Activated CD4-positive, alpha-beta T cell treated with anti-CD3 and anti-CD28 coated beads, Interleukin-2, amount 50 U/mL, for 4 hours (primary cell): ENCODE measurements at regions not wholly inside any gene's neighbourhood (a gene's known extent, or its start where the extent isn't known, plus 50 kb on each side); places are given as distances from the start of the nearest gene placed in this dataset.

Experiments
- DNase-seq, 2 experiments: peaks; one replicate each; pipeline ENCODE4 v3.0.0-alpha.2; 2020

GRCh38 chr20:60485012-60485760 is 527.0 kb downstream of the CDH26 start:
- DNase-seq = no peak

DNA sequence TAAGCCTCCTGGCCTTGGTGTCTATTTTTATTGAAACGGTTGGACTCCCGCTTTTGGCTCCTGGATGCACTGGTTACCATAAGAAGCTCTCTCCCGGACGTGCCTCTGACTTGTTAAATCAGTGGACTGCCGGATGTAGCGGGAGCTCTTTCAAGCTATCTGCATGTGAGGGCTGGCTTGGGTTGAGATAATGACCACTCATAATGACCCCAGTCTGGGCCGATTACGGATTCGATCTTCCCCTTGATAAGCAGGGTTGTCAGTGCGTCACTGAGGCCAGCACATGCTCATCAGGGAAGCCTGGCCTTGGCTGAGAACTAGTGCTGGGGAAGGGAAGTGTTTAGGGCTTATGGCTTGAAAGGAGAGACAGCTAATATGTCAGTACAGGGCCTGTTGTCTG is 528.1 kb downstream of the CDH26 start:
- no peak for DNase-seq

DNA sequence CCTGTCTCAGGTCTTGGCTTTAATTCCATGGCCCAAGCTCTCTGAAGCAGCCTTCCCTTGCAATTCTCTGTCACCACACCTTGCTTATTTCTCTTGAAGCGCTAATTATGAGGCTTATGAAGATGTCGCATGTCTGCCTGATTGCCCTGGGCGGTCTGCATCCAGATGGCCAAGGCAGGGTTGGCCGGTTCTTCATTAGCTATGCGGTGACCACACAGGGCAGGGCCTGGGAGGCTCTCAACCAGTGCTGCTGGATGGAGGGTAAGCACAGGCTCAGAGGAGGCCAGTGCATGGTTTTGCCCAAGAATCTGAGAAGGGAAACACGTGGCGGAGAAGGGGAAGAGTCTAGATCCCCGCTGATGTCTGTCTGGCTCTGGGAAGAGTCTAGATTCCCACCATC is 528.7 kb downstream of the CDH26 start:
- no peak for DNase-seq

- no peak for DNase-seq
Measured at GRCh38 chr20:60490217-60491050, 532.2 kb downstream of the CDH26 start.

GRCh38 chr20:60491051-60491581 is 532.9 kb downstream of the CDH26 start:
- no peak for DNase-seq

- DNase-seq = no peak
Measured at GRCh38 chr20:60494476-60494875, 536.3 kb downstream of the CDH26 start.

DNA sequence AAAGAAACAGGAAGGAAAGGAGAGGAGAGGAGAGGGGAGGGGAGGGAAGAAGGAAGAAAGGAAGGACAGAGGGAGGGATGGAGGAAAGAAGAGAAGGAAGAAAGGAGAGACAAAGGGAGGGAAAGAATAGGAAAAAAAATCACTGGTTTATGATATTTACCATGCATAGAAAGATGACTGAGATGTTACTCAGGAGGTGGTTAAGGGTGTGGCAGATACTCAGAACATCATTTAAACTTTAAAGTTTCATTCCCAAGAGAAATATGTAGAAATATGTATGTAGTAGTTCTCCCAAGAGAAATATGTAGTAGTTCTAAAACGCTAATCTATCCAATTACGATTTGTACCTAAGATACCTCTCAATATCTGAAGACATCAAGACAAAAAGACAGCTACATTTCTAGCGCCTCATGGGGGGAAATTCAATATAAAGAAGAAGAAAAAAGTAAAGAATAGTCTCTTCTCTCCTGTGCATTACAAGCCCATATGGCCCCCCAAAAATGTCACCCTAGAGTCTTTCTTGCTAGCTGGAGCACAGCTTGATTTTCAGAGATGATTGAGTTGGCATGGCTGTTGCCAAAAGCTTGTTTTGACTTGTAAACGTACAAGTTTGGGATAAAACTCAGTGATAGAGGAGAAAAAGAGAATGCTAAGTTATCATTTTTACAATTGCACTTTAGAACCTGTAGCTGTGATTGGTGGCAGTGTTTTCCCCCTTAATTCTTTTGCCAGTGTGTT is 539.2 kb downstream of the CDH26 start:
- no peak for DNase-seq

- DNase-seq = no peak
Measured at GRCh38 chr20:60500038-60500701, 541.9 kb downstream of the CDH26 start.

- DNase-seq = no peak
Measured at GRCh38 chr20:60501048-60501447, 542.8 kb downstream of the CDH26 start.

- DNase-seq = no peak
Measured at GRCh38 chr20:60502881-60503280, 544.7 kb downstream of the CDH26 start.

DNA sequence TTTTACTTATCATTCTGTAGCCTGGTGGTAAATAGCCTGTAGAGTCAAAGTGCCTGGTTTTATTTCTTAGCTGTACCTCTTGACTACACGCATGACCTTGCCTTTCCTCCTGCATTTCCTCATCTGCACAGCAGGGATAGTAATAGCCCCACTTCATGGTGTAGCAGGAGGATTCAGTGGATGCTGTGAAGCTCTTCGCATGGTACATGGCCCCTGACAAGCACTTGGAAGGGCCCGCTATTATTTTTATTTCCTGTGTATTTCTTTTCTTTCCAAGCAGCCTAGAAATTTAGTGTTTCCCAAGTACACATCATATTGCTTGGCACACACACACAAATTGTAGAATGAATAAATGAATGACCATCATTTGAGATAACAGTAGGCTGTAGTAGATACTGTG is 547.2 kb downstream of the CDH26 start:
- DNase-seq = no peak

DNA sequence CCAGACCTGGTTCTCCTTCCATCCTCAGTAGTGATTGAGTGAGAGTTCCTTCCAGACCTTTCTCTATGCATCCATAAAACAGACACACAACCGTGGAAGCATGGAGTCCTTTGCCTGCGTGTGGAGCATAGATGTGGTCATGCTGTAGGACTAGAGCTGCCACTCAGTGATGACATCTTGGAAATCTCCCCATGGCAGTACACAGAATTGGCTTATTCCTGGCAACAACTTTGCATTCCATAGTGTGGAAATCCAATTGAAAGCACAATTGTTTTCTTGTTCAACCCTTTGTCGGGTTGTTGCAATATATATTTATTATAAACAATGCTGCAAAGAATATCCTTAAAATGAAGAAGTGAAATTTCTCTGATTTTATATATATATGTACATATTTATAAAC is 547.8 kb downstream of the CDH26 start:
- DNase-seq = no peak

- DNase-seq = no peak
Measured at GRCh38 chr20:60507087-60507694, 549.0 kb downstream of the CDH26 start.

- no peak for DNase-seq
Measured at GRCh38 chr20:60509407-60509806, 551.2 kb downstream of the CDH26 start.

GRCh38 chr20:60510356-60510755 is 552.1 kb downstream of the CDH26 start:
- DNase-seq = no peak

DNA sequence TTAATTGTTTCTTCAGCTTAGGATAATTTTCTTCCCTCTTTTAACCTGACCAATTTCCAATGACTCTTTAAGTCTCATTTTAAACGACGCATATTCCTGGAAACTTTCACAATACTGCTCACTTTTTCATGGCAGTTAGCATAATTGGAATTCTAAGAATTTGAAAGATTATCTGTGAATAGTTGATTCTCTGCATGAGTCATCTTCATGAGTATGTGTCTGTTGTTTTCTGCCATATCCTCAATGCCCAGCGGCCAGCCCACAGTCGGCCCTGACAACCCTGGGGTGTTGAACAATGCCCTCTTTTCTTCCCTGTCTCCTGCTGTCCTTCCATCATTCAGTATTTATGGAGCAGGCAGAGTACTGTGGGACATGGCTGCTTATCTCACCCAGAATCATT is 554.2 kb downstream of the CDH26 start:
- DNase-seq = no peak

GRCh38 chr20:60513141-60513540 is 554.9 kb downstream of the CDH26 start:
- DNase-seq = no peak

- DNase-seq = no peak
Measured at GRCh38 chr20:60516442-60516841, 558.2 kb downstream of the CDH26 start.

DNA sequence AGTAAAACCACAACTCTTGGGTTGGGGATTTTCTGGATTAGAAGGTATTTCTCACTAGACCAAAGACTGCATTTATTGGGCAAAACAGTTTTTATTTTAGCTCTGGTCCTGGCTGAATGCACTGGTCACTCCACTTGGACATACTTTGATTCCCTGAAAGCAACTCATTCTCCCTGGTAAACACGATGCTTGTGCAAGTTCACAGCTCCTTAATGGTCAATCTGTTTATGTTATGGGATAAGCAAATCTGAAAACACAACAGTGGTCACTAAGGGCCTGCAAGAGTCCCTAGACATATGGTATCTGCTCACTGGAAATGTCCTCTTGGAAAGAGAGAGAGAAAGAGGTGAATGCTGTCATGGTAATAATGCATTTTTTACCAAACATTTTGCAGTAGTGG is 559.8 kb downstream of the CDH26 start:
- DNase-seq = no peak

GRCh38 chr20:60525397-60525796 is 567.2 kb downstream of the CDH26 start:
- DNase-seq = no peak

- no peak for DNase-seq
Measured at GRCh38 chr20:60527656-60528055, 569.4 kb downstream of the CDH26 start.

DNA sequence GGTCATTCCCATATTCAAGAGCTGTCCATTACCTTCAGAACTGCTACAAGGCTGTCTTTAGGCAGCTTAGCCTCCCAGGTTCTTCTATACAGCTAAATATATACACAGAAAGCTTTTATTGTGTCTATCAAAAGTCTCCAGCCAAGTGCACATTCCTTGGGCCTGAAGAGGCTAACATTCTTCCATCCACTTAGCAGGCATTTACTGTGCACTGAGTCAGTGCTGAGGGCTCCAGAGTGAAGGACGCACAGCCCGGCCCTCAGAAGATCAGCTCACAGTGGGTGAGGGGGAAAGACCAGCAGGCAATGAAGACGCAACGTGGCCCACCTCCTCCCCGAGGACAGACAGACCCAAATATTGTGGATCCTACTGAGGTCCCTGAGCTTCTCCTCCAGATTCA is 569.9 kb downstream of the CDH26 start:
- no peak for DNase-seq
